ENCODE measurements at regions not wholly inside any gene's neighbourhood (a gene's known extent, or its start where the extent isn't known, plus 50 kb on each side); places are given as distances from the start of the nearest gene placed in this dataset.

DNA sequence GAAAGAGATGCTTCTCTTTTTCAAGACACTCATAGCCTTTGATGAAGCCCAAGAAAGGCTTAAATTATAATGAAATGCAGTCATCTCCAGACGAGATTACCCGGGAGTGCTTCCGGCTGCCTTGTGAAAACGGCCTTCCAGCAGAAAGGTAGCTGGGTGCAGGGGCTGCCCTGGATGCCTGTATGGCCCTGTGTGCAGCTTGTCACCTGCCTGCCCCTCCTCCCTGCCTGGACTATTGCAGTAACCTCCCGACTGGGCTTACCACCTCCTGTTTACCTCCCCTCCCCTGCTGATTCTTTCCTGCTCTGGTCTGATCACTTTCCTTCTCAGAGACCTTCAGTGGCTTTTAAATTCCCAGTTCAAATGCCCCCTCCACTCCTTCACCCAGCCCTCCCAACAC is 126.4 kb upstream of the SYT13 start:
- H3K4me3 ChIP-seq (replicated peaks; ENCODE audit: insufficient read depth, low read length): no peak overlapping the region
- TF ChIP-seq, protein P1, sequence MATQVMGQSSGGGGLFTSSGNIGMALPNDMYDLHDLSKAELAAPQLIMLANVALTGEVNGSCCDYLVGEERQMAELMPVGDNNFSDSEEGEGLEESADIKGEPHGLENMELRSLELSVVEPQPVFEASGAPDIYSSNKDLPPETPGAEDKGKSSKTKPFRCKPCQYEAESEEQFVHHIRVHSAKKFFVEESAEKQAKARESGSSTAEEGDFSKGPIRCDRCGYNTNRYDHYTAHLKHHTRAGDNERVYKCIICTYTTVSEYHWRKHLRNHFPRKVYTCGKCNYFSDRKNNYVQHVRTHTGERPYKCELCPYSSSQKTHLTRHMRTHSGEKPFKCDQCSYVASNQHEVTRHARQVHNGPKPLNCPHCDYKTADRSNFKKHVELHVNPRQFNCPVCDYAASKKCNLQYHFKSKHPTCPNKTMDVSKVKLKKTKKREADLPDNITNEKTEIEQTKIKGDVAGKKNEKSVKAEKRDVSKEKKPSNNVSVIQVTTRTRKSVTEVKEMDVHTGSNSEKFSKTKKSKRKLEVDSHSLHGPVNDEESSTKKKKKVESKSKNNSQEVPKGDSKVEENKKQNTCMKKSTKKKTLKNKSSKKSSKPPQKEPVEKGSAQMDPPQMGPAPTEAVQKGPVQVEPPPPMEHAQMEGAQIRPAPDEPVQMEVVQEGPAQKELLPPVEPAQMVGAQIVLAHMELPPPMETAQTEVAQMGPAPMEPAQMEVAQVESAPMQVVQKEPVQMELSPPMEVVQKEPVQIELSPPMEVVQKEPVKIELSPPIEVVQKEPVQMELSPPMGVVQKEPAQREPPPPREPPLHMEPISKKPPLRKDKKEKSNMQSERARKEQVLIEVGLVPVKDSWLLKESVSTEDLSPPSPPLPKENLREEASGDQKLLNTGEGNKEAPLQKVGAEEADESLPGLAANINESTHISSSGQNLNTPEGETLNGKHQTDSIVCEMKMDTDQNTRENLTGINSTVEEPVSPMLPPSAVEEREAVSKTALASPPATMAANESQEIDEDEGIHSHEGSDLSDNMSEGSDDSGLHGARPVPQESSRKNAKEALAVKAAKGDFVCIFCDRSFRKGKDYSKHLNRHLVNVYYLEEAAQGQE (IDR thresholded peaks at IDR 0.05; ENCODE audit: insufficient replicate concordance, low read depth): no peak
- TF ChIP-seq POLR2AphosphoS5 (IDR thresholded peaks at IDR 0.05; ENCODE audit: low read depth): no peak
- no peak for TF ChIP-seq SPI1 (IDR thresholded peaks at IDR 0.05; ENCODE audit: borderline replicate concordance, low read depth)
- TF ChIP-seq, protein P2, sequence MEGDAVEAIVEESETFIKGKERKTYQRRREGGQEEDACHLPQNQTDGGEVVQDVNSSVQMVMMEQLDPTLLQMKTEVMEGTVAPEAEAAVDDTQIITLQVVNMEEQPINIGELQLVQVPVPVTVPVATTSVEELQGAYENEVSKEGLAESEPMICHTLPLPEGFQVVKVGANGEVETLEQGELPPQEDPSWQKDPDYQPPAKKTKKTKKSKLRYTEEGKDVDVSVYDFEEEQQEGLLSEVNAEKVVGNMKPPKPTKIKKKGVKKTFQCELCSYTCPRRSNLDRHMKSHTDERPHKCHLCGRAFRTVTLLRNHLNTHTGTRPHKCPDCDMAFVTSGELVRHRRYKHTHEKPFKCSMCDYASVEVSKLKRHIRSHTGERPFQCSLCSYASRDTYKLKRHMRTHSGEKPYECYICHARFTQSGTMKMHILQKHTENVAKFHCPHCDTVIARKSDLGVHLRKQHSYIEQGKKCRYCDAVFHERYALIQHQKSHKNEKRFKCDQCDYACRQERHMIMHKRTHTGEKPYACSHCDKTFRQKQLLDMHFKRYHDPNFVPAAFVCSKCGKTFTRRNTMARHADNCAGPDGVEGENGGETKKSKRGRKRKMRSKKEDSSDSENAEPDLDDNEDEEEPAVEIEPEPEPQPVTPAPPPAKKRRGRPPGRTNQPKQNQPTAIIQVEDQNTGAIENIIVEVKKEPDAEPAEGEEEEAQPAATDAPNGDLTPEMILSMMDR (IDR thresholded peaks at IDR 0.05; ENCODE audit: insufficient read depth, low read length): no peak
- no peak for TF ChIP-seq GABPA (IDR thresholded peaks at IDR 0.05; ENCODE audit: low read depth)
- H3K27me3 ChIP-seq (ENCODE audit: insufficient read depth, poor library complexity, severe bottlenecking): peaks cover 9% of the 10 kb centered on the region
- H3K27ac ChIP-seq (replicated peaks): no peak overlapping the region
- DNase-seq (ENCODE audit: low read depth in 1 of 2, low spot score in 1 of 2): no peak

DNA sequence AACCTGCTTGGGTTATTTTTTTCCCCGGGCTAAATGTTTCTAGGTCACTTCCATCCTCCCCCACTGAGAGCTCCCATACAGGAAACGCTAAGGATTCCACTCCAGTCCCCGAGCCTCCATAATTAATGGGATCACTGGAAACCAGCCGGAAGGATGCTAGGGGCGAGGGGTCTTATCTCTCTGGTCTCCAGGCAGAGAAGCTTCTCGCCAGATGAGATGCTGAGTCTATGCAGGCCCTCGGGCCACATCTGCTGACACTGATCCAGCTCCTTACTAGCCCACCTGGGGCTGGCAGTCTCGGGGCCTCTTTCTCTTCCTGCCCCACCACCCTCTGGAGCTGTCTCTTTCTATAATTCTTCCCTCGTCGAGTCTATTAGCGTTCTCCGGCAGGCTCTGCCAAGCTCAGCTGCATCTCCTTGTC is 125.9 kb upstream of the SYT13 start:
- DNase-seq (ENCODE audit: low read depth in 1 of 2, low spot score in 1 of 2): no peak
- no peak for TF ChIP-seq POLR2AphosphoS5 (IDR thresholded peaks at IDR 0.05; ENCODE audit: low read depth)
- TF ChIP-seq, protein P1 (IDR thresholded peaks at IDR 0.05; ENCODE audit: insufficient replicate concordance, low read depth): no peak
- TF ChIP-seq, protein P2 (IDR thresholded peaks at IDR 0.05; ENCODE audit: insufficient read depth, low read length): no peak
- no peak for TF ChIP-seq SPI1 (IDR thresholded peaks at IDR 0.05; ENCODE audit: borderline replicate concordance, low read depth)
- no peak for TF ChIP-seq GABPA (IDR thresholded peaks at IDR 0.05; ENCODE audit: low read depth)
- no peak overlapping the region for H3K27ac ChIP-seq (replicated peaks)
- no peak overlapping the region for H3K4me3 ChIP-seq (replicated peaks; ENCODE audit: insufficient read depth, low read length)
- peaks cover 9% of the 10 kb centered on the region for H3K27me3 ChIP-seq (ENCODE audit: insufficient read depth, poor library complexity, severe bottlenecking)

DNA sequence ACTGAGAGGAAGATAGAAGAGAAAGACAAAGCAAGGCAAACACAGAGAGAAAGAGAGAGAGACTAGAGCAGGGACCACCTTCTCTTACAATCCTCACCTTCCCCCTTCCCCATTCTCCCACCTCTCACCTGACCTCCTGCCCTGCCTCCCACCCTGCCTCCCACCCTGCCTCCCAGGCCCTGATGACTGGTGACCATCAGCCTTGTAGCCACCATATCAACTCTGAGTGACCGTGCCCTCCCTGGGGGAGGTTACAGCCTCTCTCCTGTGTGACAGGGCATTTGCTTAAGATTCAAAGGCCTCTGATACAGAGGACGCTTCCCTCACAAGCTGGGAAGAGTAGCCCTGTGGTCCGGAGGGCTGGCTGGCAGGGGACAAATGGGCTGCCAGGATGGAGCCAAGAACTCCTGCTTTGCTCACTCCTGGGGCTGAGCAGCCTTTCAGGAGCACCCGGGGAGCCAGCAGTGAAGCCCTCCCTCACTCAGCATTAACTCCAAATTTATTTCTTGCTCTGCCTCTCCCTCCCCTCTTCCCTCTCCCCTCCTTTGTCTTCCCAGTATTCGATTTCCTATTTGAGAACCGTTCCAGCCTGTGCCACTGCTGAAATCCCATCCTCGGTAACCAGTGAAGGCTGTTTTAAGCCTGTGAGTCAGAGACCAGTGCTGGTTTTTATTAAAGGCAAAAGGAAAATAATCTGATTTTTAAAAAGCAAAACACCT is 125.2 kb upstream of the SYT13 start:
- Histone ChIP-seq H3K27me3 (ENCODE audit: insufficient read depth, poor library complexity, severe bottlenecking) (peaks cover 9% of the 10 kb centered on the region), H3K27ac (replicated peaks) (no peak overlapping the region), H3K4me3 (replicated peaks; ENCODE audit: insufficient read depth, low read length) (no peak overlapping the region)
- TF ChIP-seq GABPA (IDR thresholded peaks at IDR 0.05; ENCODE audit: low read depth) (no peak), SPI1 (IDR thresholded peaks at IDR 0.05; ENCODE audit: borderline replicate concordance, low read depth) (no peak), POLR2AphosphoS5 (IDR thresholded peaks at IDR 0.05; ENCODE audit: low read depth) (no peak)
- TF ChIP-seq, protein P2 (IDR thresholded peaks at IDR 0.05; ENCODE audit: insufficient read depth, low read length): no peak
- TF ChIP-seq, protein P1 (IDR thresholded peaks at IDR 0.05; ENCODE audit: insufficient replicate concordance, low read depth): no peak
- DNase-seq (ENCODE audit: low read depth in 1 of 2, low spot score in 1 of 2): no peak

Measured in HL-60 (cell line).